IPS-NIHi7 (cell line): ENCODE measurements at regions not wholly inside any gene's neighbourhood (a gene's known extent, or its start where the extent isn't known, plus 50 kb on each side); places are given as distances from the start of the nearest gene placed in this dataset.
"Not testable (repeated sequence)": the region's sequence is repeated elsewhere in the genome, so short reads cannot be mapped to it uniquely, and the experiment has no call there.

Experiments
- DNase-seq: peaks from one replicate; pipeline ENCODE4 v3.0.0; 2012; ENCODE audit warnings: mixed read lengths; ENCODE audit errors: extremely low spot score

GRCh38 chr2:235219048-235219447, 267.2 kb downstream of the SH3BP4 start:
- DNase-seq, result no peak

GRCh38 chr2:235220331-235220730, 268.5 kb downstream of the SH3BP4 start:
- DNase-seq, result no peak

GRCh38 chr2:235223011-235223410, 270.8 kb upstream of the AGAP1 start:
- no peak for DNase-seq

GRCh38 chr2:235224410-235224809, 269.4 kb upstream of the AGAP1 start:
- DNase-seq, result no peak

GRCh38 chr2:235225261-235225660, 268.6 kb upstream of the AGAP1 start:
- DNase-seq, result no peak

GRCh38 chr2:235227590-235227989, 266.3 kb upstream of the AGAP1 start:
- DNase-seq, result no peak

GRCh38 chr2:235228422-235228821, 265.4 kb upstream of the AGAP1 start:
- DNase-seq, result not testable (repeated sequence)

- DNase-seq, result no peak
Observed at GRCh38 chr2:235229236-235229635, 264.6 kb upstream of the AGAP1 start.

- DNase-seq, result no peak
Observed at GRCh38 chr2:235230821-235231601, 262.8 kb upstream of the AGAP1 start.

- no peak for DNase-seq
Observed at GRCh38 chr2:235232449-235233433, 261.1 kb upstream of the AGAP1 start.

GRCh38 chr2:235234736-235235135, 259.1 kb upstream of the AGAP1 start:
- no peak for DNase-seq

- DNase-seq, result no peak
Observed at GRCh38 chr2:235235977-235236767, 257.7 kb upstream of the AGAP1 start.

GRCh38 chr2:235238537-235238936, 255.3 kb upstream of the AGAP1 start:
- no peak for DNase-seq

- DNase-seq, result no peak
Observed at GRCh38 chr2:235240574-235240973, 253.3 kb upstream of the AGAP1 start.

GRCh38 chr2:235244255-235245220, 249.3 kb upstream of the AGAP1 start:
- no peak for DNase-seq

GRCh38 chr2:235247001-235247400, 246.8 kb upstream of the AGAP1 start:
- no peak for DNase-seq

GRCh38 chr2:235255693-235256092, 238.2 kb upstream of the AGAP1 start:
- no peak for DNase-seq

- DNase-seq, result no peak
Observed at GRCh38 chr2:235257590-235257989, 236.3 kb upstream of the AGAP1 start.

- DNase-seq, result no peak
Observed at GRCh38 chr2:235262750-235263149, 231.1 kb upstream of the AGAP1 start.

- DNase-seq, result peak; percentile 59
Observed at GRCh38 chr2:235263205-235264120, 230.4 kb upstream of the AGAP1 start.
